ENCODE measurements at regions not wholly inside any gene's neighbourhood (a gene's known extent, or its start where the extent isn't known, plus 50 kb on each side); places are given as distances from the start of the nearest gene placed in this dataset.

DNA sequence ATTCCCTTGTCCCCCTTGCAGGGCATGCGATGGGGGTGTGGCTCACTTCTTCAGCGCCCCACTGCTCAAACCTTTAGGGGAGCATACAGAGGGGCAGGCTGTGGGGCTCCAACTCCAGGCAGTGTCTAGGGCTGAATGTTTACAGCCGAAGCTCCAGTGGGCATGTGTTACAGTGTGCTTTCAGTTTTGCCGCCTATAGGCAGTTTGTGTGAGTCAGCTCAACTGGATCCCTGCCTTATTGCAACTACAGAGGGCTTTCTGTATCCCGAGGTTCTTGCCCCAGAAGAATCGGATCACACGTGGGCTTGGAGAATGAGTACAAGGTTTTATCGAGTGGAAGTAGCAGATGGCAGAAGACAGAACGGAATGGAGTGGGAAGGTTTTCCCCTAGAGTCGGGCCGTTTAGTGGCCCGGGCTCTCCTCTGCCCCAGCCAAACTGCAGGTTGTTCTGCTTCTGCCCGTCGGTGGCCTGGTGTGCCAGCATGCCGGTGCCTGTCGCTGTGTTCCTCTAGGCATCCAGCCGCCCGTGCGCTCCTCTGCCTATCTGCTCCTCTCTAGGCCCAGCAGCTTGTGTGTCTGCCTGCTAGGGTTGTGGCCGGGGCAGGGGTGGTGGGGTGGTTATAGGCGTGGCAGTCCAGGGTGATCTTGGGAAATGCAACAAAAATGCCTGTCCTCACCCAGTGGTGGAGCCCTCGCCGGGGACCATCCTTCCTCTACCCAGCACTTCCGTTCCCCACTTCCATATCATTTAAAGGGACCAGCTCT, 435.9 kb upstream of the SGCG start:
- TF ChIP-seq, protein P1, sequence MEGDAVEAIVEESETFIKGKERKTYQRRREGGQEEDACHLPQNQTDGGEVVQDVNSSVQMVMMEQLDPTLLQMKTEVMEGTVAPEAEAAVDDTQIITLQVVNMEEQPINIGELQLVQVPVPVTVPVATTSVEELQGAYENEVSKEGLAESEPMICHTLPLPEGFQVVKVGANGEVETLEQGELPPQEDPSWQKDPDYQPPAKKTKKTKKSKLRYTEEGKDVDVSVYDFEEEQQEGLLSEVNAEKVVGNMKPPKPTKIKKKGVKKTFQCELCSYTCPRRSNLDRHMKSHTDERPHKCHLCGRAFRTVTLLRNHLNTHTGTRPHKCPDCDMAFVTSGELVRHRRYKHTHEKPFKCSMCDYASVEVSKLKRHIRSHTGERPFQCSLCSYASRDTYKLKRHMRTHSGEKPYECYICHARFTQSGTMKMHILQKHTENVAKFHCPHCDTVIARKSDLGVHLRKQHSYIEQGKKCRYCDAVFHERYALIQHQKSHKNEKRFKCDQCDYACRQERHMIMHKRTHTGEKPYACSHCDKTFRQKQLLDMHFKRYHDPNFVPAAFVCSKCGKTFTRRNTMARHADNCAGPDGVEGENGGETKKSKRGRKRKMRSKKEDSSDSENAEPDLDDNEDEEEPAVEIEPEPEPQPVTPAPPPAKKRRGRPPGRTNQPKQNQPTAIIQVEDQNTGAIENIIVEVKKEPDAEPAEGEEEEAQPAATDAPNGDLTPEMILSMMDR (IDR thresholded peaks at IDR 0.05) = no peak
- no peak for TF ChIP-seq POLR2A (IDR thresholded peaks at IDR 0.05)

Measured in lower leg skin (tissue), 3 donors.